ENCODE measurements at regions not wholly inside any gene's neighbourhood (a gene's known extent, or its start where the extent isn't known, plus 50 kb on each side); places are given as distances from the start of the nearest gene placed in this dataset.

GRCh38 chr2:209316141-209316540, 107.7 kb upstream of the MAP2 start:
- Histone ChIP-seq H3K4me3 (no peak overlapping the region), H3K27me3 (no peaks in the 10 kb centered on the region), H3K9me3 (no peaks in the 10 kb centered on the region), H3K4me1 (no peaks in the 10 kb centered on the region), H3K36me3 (no peaks in the 10 kb centered on the region), H3K27ac (no peak overlapping the region)
- intact Hi-C loops (cut with DNase I; ENCODE audit: low total_unique reads): no loop called here
- DNase-seq: no peak
- TF ChIP-seq CTCF (IDR thresholded peaks at IDR 0.05): no peak
- no peak for TF ChIP-seq POLR2A (IDR thresholded peaks at IDR 0.05)

GRCh38 chr2:209321076-209321475, 102.8 kb upstream of the MAP2 start:
- Histone ChIP-seq H3K27ac (no peak overlapping the region), H3K4me1 (no peaks in the 10 kb centered on the region), H3K36me3 (no peaks in the 10 kb centered on the region), H3K27me3 (no peaks in the 10 kb centered on the region), H3K4me3 (no peak overlapping the region), H3K9me3 (no peaks in the 10 kb centered on the region)
- TF ChIP-seq POLR2A (IDR thresholded peaks at IDR 0.05) (no peak), CTCF (IDR thresholded peaks at IDR 0.05) (no peak)
- intact Hi-C loops (cut with DNase I; ENCODE audit: low total_unique reads): no loop called here
- no peak for DNase-seq

- intact Hi-C loops (cut with DNase I; ENCODE audit: low total_unique reads): no loop called here
- H3K27ac ChIP-seq: no peak overlapping the region
- H3K4me3 ChIP-seq: no peak overlapping the region
- no peaks in the 10 kb centered on the region for H3K4me1 ChIP-seq
- no peak for TF ChIP-seq CTCF (IDR thresholded peaks at IDR 0.05)
- no peak for TF ChIP-seq POLR2A (IDR thresholded peaks at IDR 0.05)
- no peaks in the 10 kb centered on the region for H3K36me3 ChIP-seq
- no peaks in the 10 kb centered on the region for H3K27me3 ChIP-seq
- no peak for DNase-seq
- H3K9me3 ChIP-seq: no peaks in the 10 kb centered on the region
Observed at GRCh38 chr2:209321581-209321980, 102.3 kb upstream of the MAP2 start.

- no peaks in the 10 kb centered on the region for H3K27me3 ChIP-seq
- H3K27ac ChIP-seq: no peak overlapping the region
- H3K36me3 ChIP-seq: no peaks in the 10 kb centered on the region
- TF ChIP-seq CTCF (IDR thresholded peaks at IDR 0.05): no peak
- DNase-seq: no peak
- H3K4me3 ChIP-seq: no peak overlapping the region
- H3K9me3 ChIP-seq: no peaks in the 10 kb centered on the region
- no peaks in the 10 kb centered on the region for H3K4me1 ChIP-seq
- intact Hi-C loops (cut with DNase I; ENCODE audit: low total_unique reads): no loop called here
Observed at GRCh38 chr2:209322041-209322440, 101.8 kb upstream of the MAP2 start.

- Histone ChIP-seq H3K4me1 (no peaks in the 10 kb centered on the region), H3K36me3 (no peaks in the 10 kb centered on the region), H3K4me3 (no peak overlapping the region), H3K27ac (no peak overlapping the region), H3K9me3 (no peaks in the 10 kb centered on the region), H3K27me3 (no peaks in the 10 kb centered on the region)
- TF ChIP-seq CTCF (IDR thresholded peaks at IDR 0.05): no peak
- no peak for TF ChIP-seq POLR2A (IDR thresholded peaks at IDR 0.05)
- no peak for DNase-seq
- intact Hi-C loops (cut with DNase I; ENCODE audit: low total_unique reads): no loop called here
Observed at GRCh38 chr2:209322905-209323512, 100.8 kb upstream of the MAP2 start.

Measured in uterus (tissue), 3 donors.